Ishikawa (cell line): ENCODE measurements at regions not wholly inside any gene's neighbourhood (a gene's known extent, or its start where the extent isn't known, plus 50 kb on each side); places are given as distances from the start of the nearest gene placed in this dataset.

Experiments used
- CEBPB ChIP-seq: IDR thresholded peaks from 2 replicates; pipeline ENCODE4 v1.6.1; 2012
- CREB1 ChIP-seq: IDR thresholded peaks from 2 replicates; pipeline ENCODE4 v1.6.1; 2012; ENCODE audit warnings: low read depth
- EGR1 ChIP-seq: IDR thresholded peaks from 2 replicates; pipeline ENCODE4 v1.6.1; 2012
- MAX ChIP-seq: IDR thresholded peaks from 2 replicates; pipeline ENCODE4 v1.6.1; 2012
- NFIC ChIP-seq: IDR thresholded peaks from 2 replicates; pipeline ENCODE4 v1.6.1; 2012
- REST ChIP-seq: IDR thresholded peaks from 2 replicates; pipeline ENCODE4 v1.6.1; 2012; ENCODE audit warnings: low read depth, mild to moderate bottlenecking
- TAF1 ChIP-seq: IDR thresholded peaks from 2 replicates; pipeline ENCODE4 v1.6.1; 2012; ENCODE audit warnings: low read depth, mild to moderate bottlenecking
- TCF12 ChIP-seq: IDR thresholded peaks from 2 replicates; pipeline ENCODE4 v1.6.1; 2012; ENCODE audit warnings: low read depth
- TEAD4 ChIP-seq: IDR thresholded peaks from 2 replicates; pipeline ENCODE4 v1.6.1; 2012
- USF1 ChIP-seq: IDR thresholded peaks from 2 replicates; pipeline ENCODE4 v1.6.1; 2012
- YY1 ChIP-seq: IDR thresholded peaks from 2 replicates; pipeline ENCODE4 v1.6.1; 2012; ENCODE audit warnings: low read depth
- ZBTB7A ChIP-seq: IDR thresholded peaks from 2 replicates; pipeline ENCODE4 v1.6.1; 2012; ENCODE audit warnings: low read depth

- TF ChIP-seq TEAD4 = no peak
- no peak for TF ChIP-seq REST
- no peak for TF ChIP-seq TAF1
- TF ChIP-seq USF1 = no peak
- no peak for TF ChIP-seq ZBTB7A
- no peak for TF ChIP-seq CEBPB
- no peak for TF ChIP-seq CREB1
- TF ChIP-seq EGR1 = no peak
- TF ChIP-seq TCF12 = no peak
- TF ChIP-seq MAX = no peak
- TF ChIP-seq YY1 = no peak
- no peak for TF ChIP-seq NFIC
These were observed 60.0 kb upstream of the STEAP1B start for GRCh38 chr7:22559829-22560489.
